WTC11 (cell line): ENCODE measurements at regions not wholly inside any gene's neighbourhood (a gene's known extent, or its start where the extent isn't known, plus 50 kb on each side); places are given as distances from the start of the nearest gene placed in this dataset.
A peak's percentile ranks its signal among the peaks of the same experiment; 100 is the strongest.

Experiments used
- ATAC-seq: fragments of 200-7000 bp; cut with Tn5 transposase; 2 replicates; pipeline ENCODE4 v1.10.0; 2021; ENCODE audit warnings: mild to moderate bottlenecking, moderate library complexity
- CTCF ChIA-PET: fragments of 300-600 bp; sonication (Branson Sonifier 250); formaldehyde crosslinking; loops from one replicate; lab custom pipeline; 2021; ENCODE audit warnings: antibody characterized with exemption; lab: Charles Lee
- POLR2A ChIA-PET: fragments of 350-600 bp; sonication (Branson Sonifier 250); formaldehyde crosslinking; loops from one replicate; lab custom pipeline; 2021; ENCODE audit warnings: antibody characterized with exemption; lab: Charles Lee
- DNase-seq: peaks from one replicate; pipeline ENCODE4 v3.0.0; 2021; ENCODE audit warnings: low spot score
- H3K27ac Mint-ChIP-seq: 2 replicates; pipeline ENCODE4 v1.8.0; 2021; ENCODE audit warnings: mixed read lengths
- H3K27me3 Mint-ChIP-seq: 2 replicates; pipeline ENCODE4 v1.8.0; 2021; ENCODE audit warnings: low read depth, mild to moderate bottlenecking, moderate library complexity, mixed read lengths
- H3K36me3 Mint-ChIP-seq: 2 replicates; pipeline ENCODE4 v1.8.0; 2021; ENCODE audit warnings: mixed read lengths
- H3K4me1 Mint-ChIP-seq: 2 replicates; pipeline ENCODE4 v1.8.0; 2022; ENCODE audit warnings: mixed read lengths
- H3K4me3 Mint-ChIP-seq: 2 replicates; pipeline ENCODE4 v1.8.0; 2021; ENCODE audit warnings: mild to moderate bottlenecking, moderate library complexity, mixed read lengths
- H3K9me3 Mint-ChIP-seq: 2 replicates; pipeline ENCODE4 v1.8.0; 2021; ENCODE audit warnings: mixed read lengths
- ELF4 ChIP-seq: sonication (generic); formaldehyde crosslinking; IDR thresholded peaks from 2 replicates; pipeline ENCODE4 v1.8.1; 2022; ENCODE audit warnings: low read depth, mild to moderate bottlenecking, moderate library complexity, missing genetic modification reagents
- ETV6 ChIP-seq: sonication (generic); formaldehyde crosslinking; IDR thresholded peaks from 2 replicates; pipeline ENCODE4 v1.8.1; 2022; ENCODE audit warnings: mild to moderate bottlenecking, missing genetic modification reagents
- FOXK1 ChIP-seq: sonication (generic); formaldehyde crosslinking; IDR thresholded peaks from 2 replicates; pipeline ENCODE4 v1.8.0; 2022; ENCODE audit warnings: mild to moderate bottlenecking, moderate library complexity, missing genetic modification reagents
- GABPB1 ChIP-seq: sonication (generic); formaldehyde crosslinking; IDR thresholded peaks from 2 replicates; pipeline ENCODE4 v1.8.1; 2023; ENCODE audit warnings: mild to moderate bottlenecking, missing genetic modification reagents
- IRF2 ChIP-seq: sonication (generic); formaldehyde crosslinking; IDR thresholded peaks from 2 replicates; pipeline ENCODE4 v1.8.0; 2022; ENCODE audit warnings: low read depth, missing genetic modification reagents, borderline replicate concordance
- KAT7 ChIP-seq: sonication (generic); formaldehyde crosslinking; IDR thresholded peaks from 2 replicates; pipeline ENCODE4 v1.8.1; 2023; ENCODE audit warnings: missing genetic modification reagents, mild to moderate bottlenecking, borderline replicate concordance
- MYBL2 ChIP-seq: sonication (generic); formaldehyde crosslinking; IDR thresholded peaks from 2 replicates; pipeline ENCODE4 v1.8.1; 2023; ENCODE audit warnings: mild to moderate bottlenecking, moderate library complexity, missing genetic modification reagents
- NFATC4 ChIP-seq: fragments of 250-450 bp; sonication (Bioruptor Pico); IDR thresholded peaks from 2 replicates; pipeline ENCODE4 v1.9.0; 2021; ENCODE audit warnings: mild to moderate bottlenecking
- NR1H2 ChIP-seq: sonication (generic); formaldehyde crosslinking; IDR thresholded peaks from 2 replicates; pipeline ENCODE4 v1.9.0; 2021; ENCODE audit warnings: mild to moderate bottlenecking, moderate library complexity, missing genetic modification reagents
- NR2C2 ChIP-seq: sonication (generic); formaldehyde crosslinking; IDR thresholded peaks from 2 replicates; pipeline ENCODE4 v1.8.0; 2022; ENCODE audit warnings: mild to moderate bottlenecking, missing genetic modification reagents
- OVOL2 ChIP-seq: fragments of 250-450 bp; sonication (Bioruptor Pico); IDR thresholded peaks from 2 replicates; pipeline ENCODE4 v1.9.0; 2021; ENCODE audit warnings: mild to moderate bottlenecking, borderline replicate concordance
- RORB ChIP-seq: fragments of 250-450 bp; sonication (Bioruptor Pico); IDR thresholded peaks from 2 replicates; pipeline ENCODE4 v1.9.0; 2021; ENCODE audit warnings: mild to moderate bottlenecking
- SMAD3 ChIP-seq: sonication (generic); formaldehyde crosslinking; IDR thresholded peaks from 2 replicates; pipeline ENCODE4 v1.8.0; 2022; ENCODE audit warnings: missing genetic modification reagents, mild to moderate bottlenecking, borderline replicate concordance
- SP1 ChIP-seq: sonication (generic); formaldehyde crosslinking; conservative IDR thresholded peaks from 2 replicates; pipeline ENCODE4 v1.8.1; 2022; ENCODE audit warnings: missing genetic modification reagents
- TP53 ChIP-seq: sonication (generic); formaldehyde crosslinking; IDR thresholded peaks from 2 replicates; pipeline ENCODE4 v1.8.1; 2023; ENCODE audit warnings: mild to moderate bottlenecking, missing genetic modification reagents
- ZNF263 ChIP-seq: sonication (generic); formaldehyde crosslinking; IDR thresholded peaks from 2 replicates; pipeline ENCODE4 v1.8.1; 2022; ENCODE audit warnings: low read depth, mild to moderate bottlenecking, moderate library complexity, missing genetic modification reagents
- ZNF317 ChIP-seq: sonication (generic); formaldehyde crosslinking; IDR thresholded peaks from 2 replicates; pipeline ENCODE4 v1.8.1; 2023; ENCODE audit warnings: low read depth, mild to moderate bottlenecking, moderate library complexity, missing genetic modification reagents, borderline replicate concordance
- ZNF416 ChIP-seq: fragments of 250-450 bp; sonication (Bioruptor Pico); IDR thresholded peaks from 2 replicates; pipeline ENCODE4 v1.9.0; 2021; ENCODE audit warnings: mild to moderate bottlenecking, inconsistent platforms
- ZNF423 ChIP-seq: fragments of 250-450 bp; sonication (Bioruptor Pico); IDR thresholded peaks from 2 replicates; pipeline ENCODE4 v2.1.2; 2022; ENCODE audit warnings: mild to moderate bottlenecking, moderate library complexity
- ZNF532 ChIP-seq: fragments of 250-450 bp; sonication (Bioruptor Pico); IDR thresholded peaks from 2 replicates; pipeline ENCODE4 v1.9.0; 2021; ENCODE audit warnings: mild to moderate bottlenecking, borderline replicate concordance
- TF ChIP-seq, protein P1 (sequence below): sonication (generic); formaldehyde crosslinking; IDR thresholded peaks from 2 replicates; pipeline ENCODE4 v1.8.1; 2022; ENCODE audit warnings: low read depth, mild to moderate bottlenecking, moderate library complexity, missing genetic modification reagents, borderline replicate concordance
- TF ChIP-seq, protein P2 (sequence below): sonication (generic); formaldehyde crosslinking; IDR thresholded peaks from 2 replicates; pipeline ENCODE4 v1.8.1; 2023; ENCODE audit warnings: mild to moderate bottlenecking, missing genetic modification reagents, moderate library complexity
- TF ChIP-seq, protein P3 (sequence below): sonication (generic); formaldehyde crosslinking; IDR thresholded peaks from 2 replicates; pipeline ENCODE4 v1.8.0; 2022; ENCODE audit warnings: missing genetic modification reagents
- TF ChIP-seq, protein P4 (sequence below): sonication (generic); formaldehyde crosslinking; IDR thresholded peaks from 2 replicates; pipeline ENCODE4 v1.8.1; 2023; ENCODE audit warnings: mild to moderate bottlenecking, missing genetic modification reagents

DNA sequence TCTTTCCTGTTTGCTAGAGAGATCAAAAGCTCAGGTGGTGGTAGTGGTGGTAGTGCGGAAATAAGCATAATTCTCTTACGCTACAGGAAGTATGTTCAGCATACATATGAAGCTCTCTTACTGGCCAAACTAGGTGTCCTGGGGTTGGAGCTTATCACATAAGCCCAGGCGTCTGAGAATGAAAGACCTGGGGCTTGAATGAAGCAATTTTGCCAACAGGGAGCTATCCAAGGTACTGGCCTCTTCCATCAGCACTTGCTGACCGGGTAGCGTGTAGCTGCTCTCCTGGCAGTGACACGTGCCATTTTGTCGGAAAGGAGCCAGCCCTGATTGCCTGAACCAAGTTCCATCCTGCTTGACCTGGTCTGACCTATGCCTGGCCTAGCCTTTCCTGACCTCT is 65.9 kb upstream of the HPF1 start (continued):
- TF ChIP-seq, protein P1, sequence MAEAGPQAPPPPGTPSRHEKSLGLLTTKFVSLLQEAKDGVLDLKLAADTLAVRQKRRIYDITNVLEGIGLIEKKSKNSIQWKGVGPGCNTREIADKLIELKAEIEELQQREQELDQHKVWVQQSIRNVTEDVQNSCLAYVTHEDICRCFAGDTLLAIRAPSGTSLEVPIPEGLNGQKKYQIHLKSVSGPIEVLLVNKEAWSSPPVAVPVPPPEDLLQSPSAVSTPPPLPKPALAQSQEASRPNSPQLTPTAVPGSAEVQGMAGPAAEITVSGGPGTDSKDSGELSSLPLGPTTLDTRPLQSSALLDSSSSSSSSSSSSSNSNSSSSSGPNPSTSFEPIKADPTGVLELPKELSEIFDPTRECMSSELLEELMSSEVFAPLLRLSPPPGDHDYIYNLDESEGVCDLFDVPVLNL (CRISPR knock-in tag), result no peak
- no peak for TF ChIP-seq ZNF317 (CRISPR knock-in tag)
- TF ChIP-seq, protein P2, sequence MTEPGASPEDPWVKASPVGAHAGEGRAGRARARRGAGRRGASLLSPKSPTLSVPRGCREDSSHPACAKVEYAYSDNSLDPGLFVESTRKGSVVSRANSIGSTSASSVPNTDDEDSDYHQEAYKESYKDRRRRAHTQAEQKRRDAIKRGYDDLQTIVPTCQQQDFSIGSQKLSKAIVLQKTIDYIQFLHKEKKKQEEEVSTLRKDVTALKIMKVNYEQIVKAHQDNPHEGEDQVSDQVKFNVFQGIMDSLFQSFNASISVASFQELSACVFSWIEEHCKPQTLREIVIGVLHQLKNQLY (CRISPR knock-in tag), result no peak
- TF ChIP-seq, protein P3, sequence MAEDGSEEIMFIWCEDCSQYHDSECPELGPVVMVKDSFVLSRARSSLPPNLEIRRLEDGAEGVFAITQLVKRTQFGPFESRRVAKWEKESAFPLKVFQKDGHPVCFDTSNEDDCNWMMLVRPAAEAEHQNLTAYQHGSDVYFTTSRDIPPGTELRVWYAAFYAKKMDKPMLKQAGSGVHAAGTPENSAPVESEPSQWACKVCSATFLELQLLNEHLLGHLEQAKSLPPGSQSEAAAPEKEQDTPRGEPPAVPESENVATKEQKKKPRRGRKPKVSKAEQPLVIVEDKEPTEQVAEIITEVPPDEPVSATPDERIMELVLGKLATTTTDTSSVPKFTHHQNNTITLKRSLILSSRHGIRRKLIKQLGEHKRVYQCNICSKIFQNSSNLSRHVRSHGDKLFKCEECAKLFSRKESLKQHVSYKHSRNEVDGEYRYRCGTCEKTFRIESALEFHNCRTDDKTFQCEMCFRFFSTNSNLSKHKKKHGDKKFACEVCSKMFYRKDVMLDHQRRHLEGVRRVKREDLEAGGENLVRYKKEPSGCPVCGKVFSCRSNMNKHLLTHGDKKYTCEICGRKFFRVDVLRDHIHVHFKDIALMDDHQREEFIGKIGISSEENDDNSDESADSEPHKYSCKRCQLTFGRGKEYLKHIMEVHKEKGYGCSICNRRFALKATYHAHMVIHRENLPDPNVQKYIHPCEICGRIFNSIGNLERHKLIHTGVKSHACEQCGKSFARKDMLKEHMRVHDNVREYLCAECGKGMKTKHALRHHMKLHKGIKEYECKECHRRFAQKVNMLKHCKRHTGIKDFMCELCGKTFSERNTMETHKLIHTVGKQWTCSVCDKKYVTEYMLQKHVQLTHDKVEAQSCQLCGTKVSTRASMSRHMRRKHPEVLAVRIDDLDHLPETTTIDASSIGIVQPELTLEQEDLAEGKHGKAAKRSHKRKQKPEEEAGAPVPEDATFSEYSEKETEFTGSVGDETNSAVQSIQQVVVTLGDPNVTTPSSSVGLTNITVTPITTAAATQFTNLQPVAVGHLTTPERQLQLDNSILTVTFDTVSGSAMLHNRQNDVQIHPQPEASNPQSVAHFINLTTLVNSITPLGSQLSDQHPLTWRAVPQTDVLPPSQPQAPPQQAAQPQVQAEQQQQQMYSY (CRISPR knock-in tag), result no peak
- TF ChIP-seq ZNF423, result no peak
- TF ChIP-seq TP53 (CRISPR knock-in tag), result no peak
- TF ChIP-seq GABPB1 (CRISPR knock-in tag), result no peak
- no peak for TF ChIP-seq NR2C2 (CRISPR knock-in tag)
- peak; percentile 49; the same call in 1 of the 2 replicates for TF ChIP-seq FOXK1 (CRISPR knock-in tag)

- no peak overlapping the region for H3K4me3 Mint-ChIP-seq
- H3K9me3 Mint-ChIP-seq, result no peaks in the 10 kb centered on the region
- TF ChIP-seq ZNF532 (CRISPR knock-in tag) (no peak), OVOL2 (CRISPR knock-in tag) (no peak), NR1H2 (no peak), MYBL2 (CRISPR knock-in tag) (no peak), KAT7 (no peak), SP1 (no peak), IRF2 (CRISPR knock-in tag) (no peak), RORB (CRISPR knock-in tag) (no peak), SMAD3 (CRISPR knock-in tag) (no peak), ZNF416 (CRISPR knock-in tag) (no peak), ETV6 (no peak), ELF4 (CRISPR knock-in tag) (no peak), ZNF263 (no peak), NFATC4 (no peak)
- TF ChIP-seq, protein P4, sequence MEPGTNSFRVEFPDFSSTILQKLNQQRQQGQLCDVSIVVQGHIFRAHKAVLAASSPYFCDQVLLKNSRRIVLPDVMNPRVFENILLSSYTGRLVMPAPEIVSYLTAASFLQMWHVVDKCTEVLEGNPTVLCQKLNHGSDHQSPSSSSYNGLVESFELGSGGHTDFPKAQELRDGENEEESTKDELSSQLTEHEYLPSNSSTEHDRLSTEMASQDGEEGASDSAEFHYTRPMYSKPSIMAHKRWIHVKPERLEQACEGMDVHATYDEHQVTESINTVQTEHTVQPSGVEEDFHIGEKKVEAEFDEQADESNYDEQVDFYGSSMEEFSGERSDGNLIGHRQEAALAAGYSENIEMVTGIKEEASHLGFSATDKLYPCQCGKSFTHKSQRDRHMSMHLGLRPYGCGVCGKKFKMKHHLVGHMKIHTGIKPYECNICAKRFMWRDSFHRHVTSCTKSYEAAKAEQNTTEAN (CRISPR knock-in tag), result no peak
- TF ChIP-seq, protein P2 (CRISPR knock-in tag), result no peak
- H3K36me3 Mint-ChIP-seq, result no peaks in the 10 kb centered on the region
- ChIA-PET POLR2A (no interaction called here), CTCF (no interaction called here)
- no peaks in the 10 kb centered on the region for H3K27me3 Mint-ChIP-seq
- no peak for DNase-seq
- H3K4me1 Mint-ChIP-seq, result 0 out of 2 replicates have a peak, but pooled peaks cover 3% of the 10 kb centered on the region
- no peak for ATAC-seq
- H3K27ac Mint-ChIP-seq, result no peak overlapping the region
Measured at GRCh38 chr4:169821402-169821801, 63.7 kb upstream of the HPF1 start.
